CD4-positive, alpha-beta T cell treated with Interleukin-17A for 4 hours (primary cell): ENCODE measurements at regions not wholly inside any gene's neighbourhood (a gene's known extent, or its start where the extent isn't known, plus 50 kb on each side); places are given as distances from the start of the nearest gene placed in this dataset.

Experiments used
- DNase-seq: peaks from one replicate; pipeline ENCODE4 v3.0.0-alpha.2; 2020; ENCODE audit warnings: mixed read lengths

DNA sequence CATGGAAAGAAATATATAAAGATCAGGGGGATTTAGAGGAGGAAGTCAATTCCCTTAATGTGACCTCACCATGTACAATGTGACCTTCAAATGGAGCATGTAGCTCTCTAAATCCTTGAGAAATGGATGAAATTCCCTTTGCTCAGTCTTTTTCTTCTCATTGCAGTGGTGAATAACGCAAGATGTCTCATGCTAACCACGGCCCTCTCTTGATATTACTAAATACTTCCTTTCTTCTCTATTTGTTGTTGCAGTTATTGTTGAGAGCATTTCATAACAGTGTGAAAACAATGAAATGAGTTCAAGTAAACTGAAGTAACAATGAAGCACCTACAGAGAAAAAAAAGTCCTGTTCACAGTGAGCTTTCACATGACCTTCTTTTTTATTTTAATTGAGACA is 55.6 kb downstream of the ZNF281 start:
- no peak for DNase-seq

DNA sequence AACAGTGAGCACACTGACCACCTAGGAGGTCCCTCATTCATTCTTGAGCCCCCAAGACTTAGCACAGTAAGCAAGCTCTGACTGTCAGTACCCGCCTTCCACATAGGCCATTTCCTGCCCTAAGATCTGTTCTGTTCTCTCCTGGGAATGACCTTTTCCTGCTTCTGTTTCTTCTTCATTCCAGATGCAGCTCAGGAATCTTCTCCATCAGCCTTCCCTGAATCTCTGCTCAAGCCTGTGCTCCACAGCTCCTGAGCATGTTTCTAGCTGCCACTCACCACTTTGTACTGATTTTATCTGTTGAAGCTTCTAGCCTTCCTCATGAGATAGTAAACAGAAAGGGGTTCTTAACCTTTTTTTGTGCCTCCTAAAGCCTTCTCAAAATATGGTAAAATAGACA is 56.6 kb downstream of the ZNF281 start:
- DNase-seq = no peak

DNA sequence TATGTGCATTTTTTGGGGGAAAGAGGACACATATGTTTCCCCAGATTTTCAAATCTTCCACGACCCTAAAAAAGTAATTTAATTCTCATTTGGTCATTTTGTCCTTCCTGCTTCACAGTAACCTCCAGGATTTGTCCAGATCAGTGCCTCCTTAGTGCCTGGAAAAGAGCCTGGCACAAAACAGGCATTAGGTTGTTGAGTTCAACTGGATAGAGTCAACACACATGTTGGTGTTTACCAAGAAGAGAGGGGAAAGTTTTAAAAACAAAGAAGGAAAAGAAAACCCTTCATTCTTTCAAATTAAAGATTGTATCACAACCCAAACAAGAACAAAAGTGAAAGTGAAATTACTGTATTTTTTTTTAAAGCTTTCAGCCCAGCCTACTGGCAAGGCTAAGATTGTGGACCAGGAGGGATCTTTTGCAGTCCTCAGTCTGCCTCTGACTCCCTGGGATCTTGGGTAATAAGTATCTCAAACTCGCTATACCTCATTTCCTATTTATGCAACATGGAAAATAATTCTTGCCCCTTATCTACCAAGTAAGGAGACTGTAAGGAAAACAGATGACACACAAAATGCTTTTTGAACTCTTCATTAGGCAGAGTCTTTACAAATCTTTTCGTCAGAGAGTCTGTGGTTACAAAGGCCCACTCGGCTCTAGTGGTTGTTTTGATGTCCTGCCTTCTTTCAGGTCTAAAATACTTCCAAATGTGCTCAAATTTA is 57.8 kb downstream of the ZNF281 start:
- peak; percentile 15 for DNase-seq

DNA sequence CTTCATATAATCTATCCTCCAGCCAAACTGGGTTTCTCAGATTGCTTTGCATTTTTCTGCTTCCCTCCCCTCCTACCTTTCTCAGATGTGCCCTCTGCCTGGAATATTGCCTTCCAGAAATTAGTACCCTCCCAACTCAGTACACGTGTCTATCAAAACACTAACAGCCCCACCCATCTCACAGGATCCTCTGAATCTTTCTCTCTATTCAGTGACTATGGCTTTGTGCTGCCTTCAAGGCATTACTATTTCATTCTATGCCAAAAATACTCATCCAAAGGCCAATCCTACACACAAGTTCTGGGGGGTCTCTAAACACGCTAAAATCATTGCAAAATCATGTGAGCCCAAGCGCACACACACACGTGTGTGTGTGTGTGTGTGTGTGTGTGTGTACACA is 58.4 kb downstream of the ZNF281 start:
- DNase-seq = no peak

DNA sequence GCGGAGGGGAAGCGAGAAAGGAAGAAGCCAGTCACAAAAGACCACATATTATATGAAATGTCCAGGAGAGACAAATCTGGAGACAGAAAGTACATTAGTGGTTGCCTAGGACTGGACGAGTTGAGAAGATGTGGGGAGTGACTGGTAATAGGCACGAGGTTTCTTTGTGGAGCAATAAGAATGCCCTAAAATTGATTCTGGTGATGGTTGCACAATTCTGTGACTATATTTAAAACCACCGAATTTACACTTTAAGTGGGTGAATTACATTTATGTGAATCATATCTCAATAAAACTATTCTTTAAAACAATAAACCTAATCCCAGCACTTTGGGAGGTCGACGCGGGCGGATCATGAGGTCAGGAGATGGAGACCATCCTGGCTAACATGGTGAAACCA is 63.1 kb downstream of the ZNF281 start:
- DNase-seq = no peak

DNA sequence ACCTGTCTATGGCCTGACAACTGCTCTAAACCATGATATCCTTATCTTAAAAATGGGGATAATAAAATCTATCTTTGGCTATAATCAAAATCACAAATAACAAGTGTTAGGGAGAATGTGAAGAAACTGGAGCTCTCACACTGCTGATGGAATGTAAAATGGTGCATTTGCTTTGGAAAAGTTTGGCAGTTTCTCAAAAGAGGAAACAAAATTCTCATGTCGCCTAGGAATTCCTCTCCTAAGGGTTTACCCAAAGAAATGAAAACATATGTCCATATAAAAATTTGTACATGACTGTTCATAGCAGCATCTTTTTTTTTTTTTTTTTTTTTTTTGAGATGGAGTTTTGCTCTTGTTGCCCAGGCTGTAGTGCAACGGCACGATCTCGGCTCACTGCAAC is 64.3 kb downstream of the ZNF281 start:
- no peak for DNase-seq

DNA sequence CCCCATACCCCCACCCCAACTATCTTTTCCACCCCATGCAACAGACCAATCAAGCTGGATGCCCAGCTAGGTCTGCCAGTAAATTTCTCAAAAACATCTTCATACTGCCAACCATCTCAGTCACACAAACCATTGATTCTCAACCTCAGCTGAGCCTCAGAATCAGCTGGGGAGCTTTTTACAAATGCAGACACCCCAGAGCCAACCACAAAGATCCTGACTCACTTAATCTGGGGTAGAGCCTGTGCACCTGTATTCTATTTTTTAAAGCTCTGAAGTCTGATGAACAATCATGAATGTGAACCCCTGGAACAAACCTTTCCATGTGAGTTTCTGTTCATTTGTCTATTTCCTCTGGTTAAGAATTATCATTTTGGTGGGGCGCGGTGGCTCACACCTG is 66.0 kb downstream of the ZNF281 start:
- no peak for DNase-seq

DNA sequence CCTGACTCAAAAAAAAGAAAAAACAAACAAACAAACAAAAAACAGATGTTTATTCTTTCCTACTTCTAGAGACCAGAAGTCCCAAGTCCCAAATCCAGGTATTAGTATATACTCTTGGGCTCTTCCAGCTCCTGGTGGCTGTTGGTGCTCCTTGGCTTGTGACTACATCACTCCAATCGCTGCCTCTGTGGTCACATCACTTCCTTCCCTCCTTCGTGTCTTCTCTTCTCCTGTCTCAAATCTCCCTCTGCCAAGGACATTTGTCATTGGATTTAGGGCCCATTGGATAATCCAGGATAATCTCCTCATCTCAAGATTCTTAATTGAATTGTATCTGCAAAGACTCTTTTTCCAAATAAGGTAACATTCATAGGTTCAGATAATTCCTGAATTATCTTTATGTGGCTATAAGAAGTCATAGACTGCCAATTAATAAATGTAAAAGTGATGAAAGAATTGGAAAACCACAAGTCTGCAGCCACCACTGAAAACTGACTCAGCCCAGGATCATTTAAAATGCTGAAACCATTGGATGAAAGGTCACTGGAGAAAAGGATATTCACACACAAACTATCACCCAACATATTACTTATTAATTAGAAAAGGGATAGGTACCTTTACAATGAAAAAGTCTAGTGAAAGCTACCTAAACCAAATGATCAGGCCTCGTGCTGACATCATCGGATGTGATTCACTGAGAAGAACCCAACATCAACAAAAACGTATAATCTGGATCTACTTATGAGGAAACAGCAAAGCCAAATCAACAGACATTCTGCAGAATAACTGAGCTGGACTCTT is 67.1 kb downstream of the ZNF281 start:
- no peak for DNase-seq

DNA sequence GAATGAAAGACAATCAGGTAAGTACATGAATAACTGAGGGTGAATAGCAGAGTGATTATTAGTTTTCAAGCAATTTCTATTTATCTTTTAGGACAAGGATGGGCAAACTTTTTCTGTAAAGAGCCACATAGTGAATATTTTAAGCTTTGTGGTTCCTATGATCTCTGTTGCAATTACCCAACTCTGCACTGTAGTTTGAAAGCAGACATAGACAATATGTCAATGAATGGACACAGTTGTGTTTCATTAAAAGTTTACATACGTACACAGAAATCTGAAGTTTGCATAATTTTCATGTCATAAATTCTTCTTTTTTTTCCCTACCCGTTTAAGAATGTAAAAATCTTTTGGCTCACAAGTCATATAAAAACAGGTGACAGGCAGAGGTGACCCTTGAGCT is 71.4 kb downstream of the ZNF281 start:
- DNase-seq = no peak

DNA sequence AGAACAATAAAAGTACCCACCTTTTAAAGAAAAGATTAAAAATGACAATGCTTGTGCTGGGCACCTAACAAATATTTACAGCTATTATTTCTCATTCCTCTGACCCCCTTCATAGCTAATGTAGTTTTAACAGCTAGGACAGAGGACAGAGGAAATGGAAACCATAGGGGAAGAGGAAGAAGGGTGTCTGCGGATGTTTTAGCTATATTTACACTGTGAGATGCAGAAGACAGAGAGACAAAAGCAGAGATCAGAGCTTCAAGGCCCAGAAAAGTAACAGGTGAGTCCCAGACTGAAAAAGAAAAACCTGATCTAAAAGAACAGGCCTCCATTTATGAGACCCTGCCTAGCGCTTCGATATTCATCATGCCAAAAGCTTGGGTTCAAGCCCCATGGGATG is 72.0 kb downstream of the ZNF281 start:
- DNase-seq = no peak

DNA sequence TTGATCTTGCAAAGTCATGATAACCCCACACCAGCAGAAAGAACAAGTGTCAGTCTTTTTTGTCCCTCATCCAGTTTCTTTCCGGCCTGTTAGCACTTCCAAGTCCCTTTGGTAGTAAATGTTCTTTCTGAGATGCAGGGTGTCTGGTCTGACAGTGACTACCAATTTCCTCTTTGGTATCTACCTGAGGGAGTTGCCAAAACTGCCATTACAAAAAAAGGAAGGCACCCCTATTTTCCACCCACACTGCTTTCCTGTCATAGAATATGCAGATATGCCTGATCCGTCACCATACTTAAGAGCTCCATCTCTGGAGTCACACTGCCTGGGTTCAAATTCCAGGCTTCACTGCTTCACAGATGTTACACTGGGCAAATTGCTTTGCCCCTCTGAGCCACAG is 72.4 kb downstream of the ZNF281 start:
- DNase-seq = no peak

DNA sequence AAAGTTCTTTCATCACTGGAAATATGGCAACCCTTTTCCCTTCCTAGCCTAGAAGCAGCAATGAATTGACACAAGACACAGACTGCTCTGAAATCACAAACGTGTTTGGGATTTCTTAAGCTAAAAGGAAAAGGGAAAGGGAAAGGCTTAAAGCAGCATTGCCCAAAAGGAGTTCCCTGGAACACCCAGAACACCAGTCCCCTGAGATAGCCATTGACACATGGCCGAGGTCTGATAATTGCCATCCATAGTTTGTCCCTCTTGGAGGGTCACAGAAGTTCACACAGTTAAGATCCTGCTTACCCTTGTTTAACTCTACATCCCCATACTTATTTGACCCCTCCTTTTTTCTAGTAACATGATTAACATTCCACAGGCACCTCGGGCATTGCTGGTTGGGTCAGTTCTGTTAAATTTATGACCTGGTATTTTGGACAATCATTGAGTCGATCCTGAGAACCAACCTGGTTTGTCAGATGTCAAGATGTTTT is 72.9 kb downstream of the ZNF281 start:
- no peak for DNase-seq

DNA sequence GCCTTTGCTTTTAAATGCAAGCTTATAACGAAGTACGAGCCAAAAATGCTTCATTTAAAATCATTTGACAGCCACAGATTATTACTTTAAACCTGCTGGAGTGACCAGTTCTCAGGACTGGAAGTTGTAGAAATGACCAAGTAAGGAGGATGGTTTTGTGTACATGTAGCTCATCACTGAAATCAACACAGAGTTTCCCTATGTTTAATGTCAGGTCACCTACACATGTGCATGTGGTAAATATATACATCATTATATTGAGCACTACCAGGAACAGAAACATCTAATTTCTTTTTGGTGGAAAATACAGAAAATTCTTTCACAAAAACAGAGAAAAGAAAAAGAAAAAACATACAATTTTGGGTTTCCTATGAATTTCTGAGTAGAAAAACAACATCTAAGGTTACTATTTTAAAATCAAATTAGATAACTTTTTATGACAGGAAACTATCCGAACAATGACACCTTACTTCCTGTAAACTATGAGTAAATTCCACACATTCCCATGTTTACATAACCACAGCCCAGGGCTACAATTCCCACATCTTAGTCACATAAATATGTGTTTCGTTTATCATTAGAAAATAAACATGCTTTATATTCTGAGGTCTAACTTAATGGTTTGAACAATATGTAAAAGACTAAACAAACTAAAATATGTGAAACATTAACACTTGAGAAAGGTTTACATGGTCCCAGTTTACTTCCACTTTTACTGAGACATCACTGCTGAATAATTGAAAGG is 73.6 kb downstream of the ZNF281 start:
- no peak for DNase-seq

DNA sequence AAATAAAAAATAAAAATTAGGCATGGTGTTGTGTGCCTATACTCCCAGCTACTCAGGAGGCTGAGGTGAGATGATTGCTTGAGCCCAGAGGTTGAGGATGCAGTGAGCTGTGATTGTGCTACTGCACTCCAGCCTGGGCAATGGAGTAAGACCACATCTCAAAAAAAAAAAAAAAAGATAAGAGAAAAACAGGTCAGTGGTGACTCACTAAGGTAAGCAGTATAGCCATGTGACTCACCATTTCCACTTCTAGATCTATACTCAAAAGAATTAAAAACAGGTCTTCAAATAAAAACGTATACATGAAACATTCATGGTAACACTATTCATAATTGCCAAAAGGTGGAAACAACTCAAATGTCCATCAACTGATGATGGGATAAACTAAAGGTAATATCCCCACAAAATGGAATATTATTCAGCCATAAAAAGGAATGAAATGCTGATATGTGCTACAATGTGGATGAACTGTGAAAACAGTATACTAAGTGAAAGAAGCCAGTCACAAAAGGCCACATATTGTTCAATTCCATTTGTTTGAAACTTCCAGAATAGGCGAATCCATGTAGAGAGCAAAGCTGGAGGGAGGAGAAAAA is 75.1 kb downstream of the ZNF281 start:
- no peak for DNase-seq

DNA sequence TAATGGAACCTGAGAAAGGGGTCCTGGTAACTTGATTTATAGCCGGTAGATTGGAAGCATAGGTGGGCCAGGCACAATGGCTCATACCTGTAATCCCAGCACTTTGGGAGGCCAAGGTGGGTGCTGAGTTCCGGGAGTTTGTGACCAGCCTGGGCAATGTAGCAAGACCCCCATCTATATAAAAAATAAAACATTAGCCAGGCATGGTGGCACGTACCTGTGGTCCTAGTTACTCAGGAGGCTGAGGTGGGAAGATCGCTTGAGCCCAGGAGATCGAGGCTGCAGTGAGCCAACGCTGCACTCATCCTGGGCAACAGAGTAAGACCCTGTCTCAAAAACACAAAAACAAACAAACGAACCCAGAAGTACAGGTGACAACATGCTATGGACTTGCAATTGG is 76.5 kb downstream of the ZNF281 start:
- no peak for DNase-seq

DNA sequence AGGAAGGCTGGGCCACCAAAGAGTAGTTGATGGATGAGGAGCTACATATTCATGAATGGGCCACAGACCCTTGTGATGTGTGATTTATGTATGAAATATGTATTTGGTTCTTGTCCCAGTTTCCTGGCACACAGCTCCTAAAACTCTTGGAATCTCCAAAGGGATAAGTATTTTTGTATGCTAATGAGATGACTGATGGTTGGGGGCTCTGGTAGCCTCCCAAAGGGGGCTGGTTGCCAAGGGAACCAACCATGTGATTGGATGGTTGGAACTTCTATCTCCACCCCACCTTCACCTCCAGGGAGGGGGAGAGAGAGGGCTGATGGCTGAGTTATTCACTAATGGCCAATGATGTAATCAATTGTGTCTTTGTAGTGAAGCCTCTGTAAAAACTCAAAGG is 77.1 kb downstream of the ZNF281 start:
- DNase-seq = no peak

DNA sequence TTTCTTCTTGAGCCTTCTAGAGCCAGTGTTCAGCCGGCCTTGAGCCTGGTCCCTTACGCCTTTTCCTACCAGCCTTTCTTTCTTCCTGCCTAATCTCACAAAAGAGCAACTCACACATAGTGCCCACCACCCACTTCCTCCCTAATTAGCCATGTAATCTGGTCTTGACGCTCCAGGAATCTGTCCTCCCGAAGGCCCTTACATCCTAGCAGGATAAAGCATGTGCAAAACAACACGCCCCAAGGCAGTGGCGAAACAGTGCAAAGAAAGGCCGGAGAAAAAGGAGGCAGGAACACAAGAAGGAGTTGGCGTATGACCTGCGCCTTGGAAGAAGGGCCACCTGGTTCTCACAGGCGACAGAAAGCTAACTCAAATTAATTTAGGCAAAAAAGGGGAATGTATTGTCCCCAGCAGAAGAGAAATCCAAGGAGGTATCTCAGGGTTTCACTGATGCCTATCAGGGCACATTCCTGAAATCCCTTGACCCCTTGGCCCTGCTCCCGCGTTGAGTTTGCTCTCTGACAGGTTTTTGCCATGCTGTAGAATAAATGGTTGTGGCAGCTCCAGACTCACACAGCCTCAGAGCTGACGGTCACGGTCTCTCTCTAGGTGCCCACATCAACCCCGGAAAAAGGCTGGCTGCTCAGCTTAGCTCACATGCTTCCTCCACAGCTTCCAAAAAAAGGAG is 79.0 kb downstream of the ZNF281 start:
- DNase-seq = no peak

DNA sequence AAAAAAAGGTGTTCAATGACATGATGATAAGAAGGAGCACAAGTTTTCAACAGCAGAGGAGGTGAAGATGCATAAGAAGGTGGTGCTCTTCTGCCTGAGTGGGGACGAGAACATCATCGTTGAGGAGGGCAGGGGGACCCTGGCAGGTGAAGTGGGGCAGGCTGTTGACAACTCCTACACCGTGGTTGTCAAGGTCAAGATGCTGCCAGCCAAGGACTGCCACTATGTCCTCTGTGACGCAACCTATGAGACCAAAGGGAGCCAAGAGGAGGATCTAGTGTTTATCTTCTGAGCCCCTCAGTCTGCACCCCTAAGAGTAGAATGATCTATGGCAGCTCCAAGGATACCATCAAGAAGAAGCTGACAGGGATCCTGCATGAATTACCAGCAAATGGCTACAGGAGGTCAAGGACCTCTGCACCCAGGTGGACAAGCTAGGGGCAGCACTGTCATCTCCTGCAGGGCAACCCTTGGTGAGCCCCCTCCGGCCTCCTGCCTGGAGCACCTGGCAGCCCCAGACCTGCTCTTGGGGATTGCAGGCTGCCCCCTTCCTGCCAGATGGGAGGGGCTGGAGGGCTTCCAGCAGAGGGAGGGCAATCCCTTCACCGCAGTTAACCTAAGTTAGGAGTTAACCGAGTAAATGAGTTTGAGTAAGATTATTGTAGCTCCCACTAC is 80.5 kb downstream of the ZNF281 start:
- DNase-seq = no peak

DNA sequence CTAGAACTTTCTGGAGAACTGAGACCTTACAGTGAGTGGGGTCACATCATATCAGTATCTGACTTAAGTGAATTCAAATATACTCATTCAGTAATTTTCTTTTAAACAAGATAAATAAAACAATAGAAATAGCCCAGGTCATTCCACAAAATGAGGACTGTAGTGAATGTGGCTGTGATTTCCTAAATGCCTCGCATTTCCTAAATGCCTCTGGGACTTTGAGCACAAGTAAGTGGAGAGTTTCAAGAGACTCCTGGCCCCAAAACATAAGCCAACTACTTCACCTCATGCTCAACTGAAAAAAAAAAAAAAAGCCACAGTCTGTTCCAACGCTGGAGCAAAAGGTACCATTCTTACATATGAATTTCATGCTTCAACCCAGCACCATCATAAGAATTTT is 81.5 kb downstream of the ZNF281 start:
- DNase-seq = no peak

DNA sequence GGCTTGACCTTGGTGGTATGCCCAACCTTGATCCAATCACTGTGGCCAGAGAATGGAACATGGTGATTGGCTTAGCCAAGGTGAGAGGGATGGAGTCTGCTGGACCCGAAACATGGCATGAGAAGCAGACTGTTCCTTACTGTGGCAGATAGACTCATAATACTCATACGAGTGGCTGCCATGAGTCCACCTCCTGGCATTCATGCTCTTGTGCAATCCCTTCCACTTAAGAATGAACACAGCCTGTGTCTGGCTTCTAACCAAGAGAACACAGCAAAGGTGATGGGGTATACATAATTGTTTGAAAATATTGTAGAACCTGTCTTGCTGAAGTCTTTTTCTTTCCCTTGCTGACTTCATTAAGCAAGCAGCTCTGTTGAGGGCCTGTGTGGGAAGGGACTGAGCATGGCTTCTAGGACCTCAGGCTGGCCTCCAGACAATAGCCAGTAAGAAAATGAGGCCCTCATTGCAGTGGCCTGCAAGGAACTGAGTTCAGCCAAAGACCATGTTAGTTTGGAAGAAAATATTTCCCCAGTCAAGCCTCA is 85.9 kb downstream of the ZNF281 start:
- no peak for DNase-seq

DNA sequence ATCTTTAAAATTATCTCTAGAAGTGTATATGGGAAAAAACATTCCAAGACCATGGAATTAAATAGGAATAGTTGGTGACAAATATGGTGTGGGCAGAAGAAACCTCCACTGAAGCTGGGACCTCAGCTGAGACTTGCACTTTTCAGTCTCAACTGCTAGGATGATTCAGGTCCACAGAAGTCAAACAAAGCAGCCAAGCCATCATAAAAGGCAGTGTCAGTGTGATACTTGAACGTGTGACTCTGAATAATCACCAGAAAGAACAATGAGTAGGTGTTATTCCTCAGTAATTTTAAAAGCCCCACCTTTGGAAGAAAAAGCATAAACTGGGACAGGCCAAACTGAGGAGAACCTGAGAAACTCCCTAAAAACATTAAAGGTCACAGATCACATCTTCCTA is 90.7 kb downstream of the ZNF281 start:
- no peak for DNase-seq

DNA sequence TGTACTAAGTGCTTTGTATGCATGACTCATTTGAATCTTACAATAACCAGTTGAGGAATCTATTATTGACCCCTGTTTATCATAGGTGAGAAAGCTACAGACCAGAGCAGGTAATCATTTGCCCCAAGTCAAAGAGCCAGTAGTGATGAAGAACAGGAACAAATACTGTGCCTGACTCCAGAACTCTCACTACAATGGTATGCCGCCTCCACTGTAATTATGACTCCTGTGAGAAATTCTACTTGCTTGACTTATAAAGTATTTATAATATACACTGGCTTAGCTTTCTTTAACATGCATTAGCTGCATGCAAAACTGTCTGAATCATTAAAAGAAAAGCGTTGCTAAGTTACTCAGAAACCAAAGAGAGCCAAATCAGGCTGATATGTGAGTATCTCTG is 92.6 kb downstream of the ZNF281 start:
- DNase-seq = no peak
